22Rv1 (cell line): ENCODE measurements at regions not wholly inside any gene's neighbourhood (a gene's known extent, or its start where the extent isn't known, plus 50 kb on each side); places are given as distances from the start of the nearest gene placed in this dataset.

Source experiments
- CTCF ChIP-seq: fragments of 450-650 bp; IDR thresholded peaks from 2 replicates; pipeline ENCODE4 v1.5.1; 2017; ENCODE audit warnings: mild to moderate bottlenecking
- ZFX ChIP-seq: fragments of 450-650 bp; IDR thresholded peaks from 2 replicates; pipeline ENCODE4 v1.6.1; 2017; ENCODE audit warnings: antibody characterized with exemption, borderline replicate concordance

GRCh38 chr18:40911041-40911440, 1044.0 kb upstream of the PIK3C3 start:
- no peak for TF ChIP-seq CTCF
- TF ChIP-seq ZFX, result no peak
